ENCODE measurements at regions not wholly inside any gene's neighbourhood (a gene's known extent, or its start where the extent isn't known, plus 50 kb on each side); places are given as distances from the start of the nearest gene placed in this dataset.

DNA sequence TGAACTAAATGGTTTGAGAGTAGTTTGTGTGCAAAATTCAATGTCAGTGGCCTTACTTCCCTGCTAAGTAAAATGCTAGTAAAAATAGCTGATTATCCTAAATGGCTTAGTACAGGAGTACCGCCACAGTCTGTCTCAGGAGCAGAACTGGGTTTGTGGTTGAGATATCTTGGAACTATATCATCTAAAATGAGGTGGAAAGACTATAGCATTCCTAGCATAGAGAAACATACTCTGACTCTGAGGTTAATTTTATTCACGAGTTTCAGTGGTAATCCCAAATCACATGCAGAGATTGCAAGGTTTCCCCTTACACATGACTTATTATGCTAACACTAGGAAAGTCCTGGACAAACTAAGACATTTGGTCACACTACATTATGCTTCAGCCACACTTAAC is 70.4 kb downstream of the OR13H1 start:
- FAIRE-seq (no peak), DNase-seq (ENCODE audit: low read depth, low spot score) (no peak)
- ChIA-PET CTCF (no interaction called here), POLR2A (no interaction called here)
- Histone ChIP-seq H4K20me1 (replicated peaks; ENCODE audit: control insufficient read depth, extremely low read depth, insufficient read depth, low read length) (no peaks in the 10 kb centered on the region), H3K4me1 (ENCODE audit: control insufficient read depth, extremely low read depth, insufficient read depth, low read length) (no peaks in the 10 kb centered on the region), H3K27ac (ENCODE audit: insufficient read depth, low read depth, low read length) (no peak overlapping the region), H3K9me3 (replicated peaks; ENCODE audit: control insufficient read depth, insufficient read depth, low read length) (no peaks in the 10 kb centered on the region), H3K9me1 (replicated peaks; ENCODE audit: control insufficient read depth, extremely low read depth, insufficient read depth, low read length) (no peaks in the 10 kb centered on the region), H3K4me2 (ENCODE audit: insufficient read depth, low read length) (no peak overlapping the region), H3K79me2 (ENCODE audit: control insufficient read depth, insufficient read depth, low read length) (no peaks in the 10 kb centered on the region), H3K4me3 (replicated peaks in 1 of 3; ENCODE audit: insufficient read depth in 1 of 3, low read depth in 1 of 3, low read length in 3 of 3) (no peak overlapping the region), H3K36me3 (ENCODE audit: control insufficient read depth in 2 of 2, extremely low read depth in 1 of 2, insufficient read depth in 2 of 2, low read length in 2 of 2) (no peaks in the 10 kb centered on the region), H3K27me3 (ENCODE audit: control insufficient read depth in 2 of 2, insufficient read depth in 2 of 2, low read length in 2 of 2) (no peaks in the 10 kb centered on the region), H2AFZ (ENCODE audit: low read depth, low read length) (no peak overlapping the region), H3K9ac (replicated peaks; ENCODE audit: extremely low read depth, insufficient read depth, low read length) (no peak overlapping the region)
- BruUV-seq (replicated peaks), result no TSS peak
- TF ChIP-seq JUN (IDR thresholded peaks at IDR 0.05; ENCODE audit: borderline replicate concordance, insufficient read depth, insufficient read length, low read depth), result no peak
- no peak for TF ChIP-seq EZH2 (IDR thresholded peaks at IDR 0.05; ENCODE audit: borderline replicate concordance, low read depth, low read length, severe bottlenecking)
- TF ChIP-seq, protein P1, sequence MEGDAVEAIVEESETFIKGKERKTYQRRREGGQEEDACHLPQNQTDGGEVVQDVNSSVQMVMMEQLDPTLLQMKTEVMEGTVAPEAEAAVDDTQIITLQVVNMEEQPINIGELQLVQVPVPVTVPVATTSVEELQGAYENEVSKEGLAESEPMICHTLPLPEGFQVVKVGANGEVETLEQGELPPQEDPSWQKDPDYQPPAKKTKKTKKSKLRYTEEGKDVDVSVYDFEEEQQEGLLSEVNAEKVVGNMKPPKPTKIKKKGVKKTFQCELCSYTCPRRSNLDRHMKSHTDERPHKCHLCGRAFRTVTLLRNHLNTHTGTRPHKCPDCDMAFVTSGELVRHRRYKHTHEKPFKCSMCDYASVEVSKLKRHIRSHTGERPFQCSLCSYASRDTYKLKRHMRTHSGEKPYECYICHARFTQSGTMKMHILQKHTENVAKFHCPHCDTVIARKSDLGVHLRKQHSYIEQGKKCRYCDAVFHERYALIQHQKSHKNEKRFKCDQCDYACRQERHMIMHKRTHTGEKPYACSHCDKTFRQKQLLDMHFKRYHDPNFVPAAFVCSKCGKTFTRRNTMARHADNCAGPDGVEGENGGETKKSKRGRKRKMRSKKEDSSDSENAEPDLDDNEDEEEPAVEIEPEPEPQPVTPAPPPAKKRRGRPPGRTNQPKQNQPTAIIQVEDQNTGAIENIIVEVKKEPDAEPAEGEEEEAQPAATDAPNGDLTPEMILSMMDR (IDR thresholded peaks at IDR 0.05; ENCODE audit: extremely low read depth in 1 of 2, insufficient read depth in 1 of 2, low read depth in 1 of 2, low read length in 2 of 2), result no peak
- intact Hi-C loops (cut with micrococcal nuclease) (no loop called here), dilution Hi-C loops (cut with MboI; ENCODE audit: extremely low pct_ligation_motif_present, low sequenced_read_pairs) (no loop called here)

DNA sequence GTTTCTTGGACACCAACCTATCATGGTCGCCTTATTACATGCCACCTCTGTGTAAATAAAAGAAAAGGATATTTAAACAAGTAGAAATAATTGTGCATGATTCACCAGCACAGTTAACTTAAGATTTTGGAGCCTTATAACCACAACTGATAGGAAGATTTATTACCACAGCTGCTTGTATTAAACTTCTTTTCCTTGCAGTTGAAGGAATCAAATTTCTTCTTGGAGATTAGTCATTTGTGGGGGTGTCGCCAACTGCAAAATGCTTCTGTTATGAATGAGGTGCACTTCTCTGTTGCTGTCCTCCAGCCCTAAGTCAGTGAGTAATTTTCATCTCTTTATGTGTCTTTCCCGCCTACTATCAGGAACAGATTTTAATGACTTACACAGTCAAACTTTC is 73.3 kb downstream of the OR13H1 start:
- Histone ChIP-seq H3K4me1 (ENCODE audit: control insufficient read depth, extremely low read depth, insufficient read depth, low read length) (no peaks in the 10 kb centered on the region), H2AFZ (ENCODE audit: low read depth, low read length) (no peak overlapping the region), H3K9ac (replicated peaks; ENCODE audit: extremely low read depth, insufficient read depth, low read length) (no peak overlapping the region), H3K27me3 (ENCODE audit: control insufficient read depth in 2 of 2, insufficient read depth in 2 of 2, low read length in 2 of 2) (no peaks in the 10 kb centered on the region), H3K9me1 (replicated peaks; ENCODE audit: control insufficient read depth, extremely low read depth, insufficient read depth, low read length) (no peaks in the 10 kb centered on the region), H3K9me3 (replicated peaks; ENCODE audit: control insufficient read depth, insufficient read depth, low read length) (no peaks in the 10 kb centered on the region), H3K79me2 (ENCODE audit: control insufficient read depth, insufficient read depth, low read length) (no peaks in the 10 kb centered on the region), H3K4me3 (replicated peaks in 1 of 3; ENCODE audit: insufficient read depth in 1 of 3, low read depth in 1 of 3, low read length in 3 of 3) (no peak overlapping the region), H3K36me3 (ENCODE audit: control insufficient read depth in 2 of 2, extremely low read depth in 1 of 2, insufficient read depth in 2 of 2, low read length in 2 of 2) (no peaks in the 10 kb centered on the region), H4K20me1 (replicated peaks; ENCODE audit: control insufficient read depth, extremely low read depth, insufficient read depth, low read length) (no peaks in the 10 kb centered on the region), H3K4me2 (ENCODE audit: insufficient read depth, low read length) (no peak overlapping the region), H3K27ac (ENCODE audit: insufficient read depth, low read depth, low read length) (no peak overlapping the region)
- ChIA-PET CTCF (interaction anchor here (1.4 kb wide), 1 partner anchor 10 kb away, joined by 3 read pairs; no protein-coding TSS in a partner anchor), POLR2A (no interaction called here)
- DNase-seq (ENCODE audit: low read depth, low spot score) (no peak), FAIRE-seq (no peak)
- intact Hi-C loops (cut with micrococcal nuclease) (no loop called here), dilution Hi-C loops (cut with MboI; ENCODE audit: extremely low pct_ligation_motif_present, low sequenced_read_pairs) (no loop called here)
- TF ChIP-seq GATA2 (IDR thresholded peaks at IDR 0.05; ENCODE audit: insufficient read depth, insufficient read length, low read depth, low read length), result no peak
- no peak for TF ChIP-seq FOS (IDR thresholded peaks at IDR 0.05; ENCODE audit: borderline replicate concordance, insufficient read depth, low read length)
- TF ChIP-seq EZH2 (IDR thresholded peaks at IDR 0.05; ENCODE audit: borderline replicate concordance, low read depth, low read length, severe bottlenecking), result no peak
- TF ChIP-seq POLR2A (IDR thresholded peaks at IDR 0.05; ENCODE audit: low read depth, low read length), result no peak
- TF ChIP-seq MYC (IDR thresholded peaks at IDR 0.05; ENCODE audit: low read depth, low read length), result no peak
- no peak for TF ChIP-seq JUN (IDR thresholded peaks at IDR 0.05; ENCODE audit: borderline replicate concordance, insufficient read depth, insufficient read length, low read depth)
- TF ChIP-seq, protein P1 (IDR thresholded peaks at IDR 0.05; ENCODE audit: extremely low read depth in 1 of 2, insufficient read depth in 1 of 2, low read depth in 1 of 2, low read length in 2 of 2), result no peak
- TF ChIP-seq, protein P2, sequence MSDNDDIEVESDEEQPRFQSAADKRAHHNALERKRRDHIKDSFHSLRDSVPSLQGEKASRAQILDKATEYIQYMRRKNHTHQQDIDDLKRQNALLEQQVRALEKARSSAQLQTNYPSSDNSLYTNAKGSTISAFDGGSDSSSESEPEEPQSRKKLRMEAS (IDR thresholded peaks at IDR 0.05; ENCODE audit: insufficient read depth, insufficient read length), result no peak
- TF ChIP-seq POLR2AphosphoS5 (IDR thresholded peaks at IDR 0.05; ENCODE audit: insufficient read depth, low read depth, low read length), result no peak
- no TSS peak for BruUV-seq (replicated peaks)

All from endothelial cell of umbilical vein (primary cell).